ENCODE measurements at regions not wholly inside any gene's neighbourhood (a gene's known extent, or its start where the extent isn't known, plus 50 kb on each side); places are given as distances from the start of the nearest gene placed in this dataset.

DNA sequence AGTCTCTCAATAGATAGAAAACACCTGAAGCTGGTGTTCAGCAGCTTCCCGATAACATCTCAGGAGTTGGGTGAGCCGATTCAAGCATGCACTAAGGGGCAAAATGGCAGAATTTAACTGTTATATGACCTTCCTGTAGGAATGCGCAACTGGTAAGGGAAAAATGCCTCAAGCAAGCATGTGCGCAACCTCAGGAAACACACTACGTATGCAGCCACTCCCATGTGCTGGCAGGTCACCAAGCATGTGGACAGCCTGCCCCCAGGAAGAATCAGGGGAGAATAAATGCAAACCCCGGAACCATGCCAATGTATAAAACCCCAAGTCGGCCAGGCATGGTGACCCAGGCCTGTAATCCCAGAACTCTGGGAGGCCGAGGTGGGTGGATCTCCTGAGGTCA, 645.6 kb downstream of the NYAP2 start:
- Histone ChIP-seq H3K27ac (no peak overlapping the region), H3K4me1 (no peaks in the 10 kb centered on the region), H3K27me3 (peaks cover 0 to 3% (median 0%) of the 10 kb centered on the region in 7 donors), H3K9me3 (no peaks in the 10 kb centered on the region), H3K4me3 (no peak overlapping the region), H3K36me3 (no peaks in the 10 kb centered on the region)
- TF ChIP-seq, protein P1, sequence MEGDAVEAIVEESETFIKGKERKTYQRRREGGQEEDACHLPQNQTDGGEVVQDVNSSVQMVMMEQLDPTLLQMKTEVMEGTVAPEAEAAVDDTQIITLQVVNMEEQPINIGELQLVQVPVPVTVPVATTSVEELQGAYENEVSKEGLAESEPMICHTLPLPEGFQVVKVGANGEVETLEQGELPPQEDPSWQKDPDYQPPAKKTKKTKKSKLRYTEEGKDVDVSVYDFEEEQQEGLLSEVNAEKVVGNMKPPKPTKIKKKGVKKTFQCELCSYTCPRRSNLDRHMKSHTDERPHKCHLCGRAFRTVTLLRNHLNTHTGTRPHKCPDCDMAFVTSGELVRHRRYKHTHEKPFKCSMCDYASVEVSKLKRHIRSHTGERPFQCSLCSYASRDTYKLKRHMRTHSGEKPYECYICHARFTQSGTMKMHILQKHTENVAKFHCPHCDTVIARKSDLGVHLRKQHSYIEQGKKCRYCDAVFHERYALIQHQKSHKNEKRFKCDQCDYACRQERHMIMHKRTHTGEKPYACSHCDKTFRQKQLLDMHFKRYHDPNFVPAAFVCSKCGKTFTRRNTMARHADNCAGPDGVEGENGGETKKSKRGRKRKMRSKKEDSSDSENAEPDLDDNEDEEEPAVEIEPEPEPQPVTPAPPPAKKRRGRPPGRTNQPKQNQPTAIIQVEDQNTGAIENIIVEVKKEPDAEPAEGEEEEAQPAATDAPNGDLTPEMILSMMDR (IDR thresholded peaks at IDR 0.05) = no peak
- intact Hi-C loops (cut with DNase I) = no loop called here
- no peak for DNase-seq
- 91 to 92% methylated on average over 8 of the region's 8 CpGs for WGBS, 2 donors
- ATAC-seq = no peak

DNA sequence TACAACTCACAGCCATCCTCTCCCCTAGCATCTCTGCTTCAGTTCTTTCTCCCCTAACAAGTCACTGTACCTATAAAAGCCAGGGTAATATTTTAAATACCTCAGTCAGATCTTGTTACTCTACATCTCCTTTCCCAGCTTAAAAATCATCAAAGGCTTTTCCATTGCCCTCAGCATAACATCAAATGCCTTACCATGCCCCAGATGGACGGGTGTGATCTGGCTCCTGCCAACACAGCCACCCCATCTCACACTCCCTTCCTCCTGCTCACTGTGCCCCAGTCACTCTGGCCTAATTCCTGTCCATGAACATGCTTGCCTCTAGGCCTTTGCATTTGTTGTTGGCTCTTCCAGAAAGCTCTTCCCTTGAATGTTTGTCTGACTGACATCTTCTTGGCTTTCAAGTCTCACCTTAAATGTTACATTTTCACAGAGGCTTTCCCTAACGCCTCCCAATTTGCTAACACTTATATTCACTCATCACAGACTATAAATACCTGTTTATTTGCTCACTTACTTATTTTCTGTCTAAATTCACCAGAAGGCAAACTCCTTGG, 640.9 kb downstream of the NYAP2 start:
- WGBS, 2 donors = 76 to 86% methylated on average over 2 of the region's 2 CpGs
- intact Hi-C loops (cut with DNase I) = no loop called here
- TF ChIP-seq, protein P1 (IDR thresholded peaks at IDR 0.05) = no peak

DNA sequence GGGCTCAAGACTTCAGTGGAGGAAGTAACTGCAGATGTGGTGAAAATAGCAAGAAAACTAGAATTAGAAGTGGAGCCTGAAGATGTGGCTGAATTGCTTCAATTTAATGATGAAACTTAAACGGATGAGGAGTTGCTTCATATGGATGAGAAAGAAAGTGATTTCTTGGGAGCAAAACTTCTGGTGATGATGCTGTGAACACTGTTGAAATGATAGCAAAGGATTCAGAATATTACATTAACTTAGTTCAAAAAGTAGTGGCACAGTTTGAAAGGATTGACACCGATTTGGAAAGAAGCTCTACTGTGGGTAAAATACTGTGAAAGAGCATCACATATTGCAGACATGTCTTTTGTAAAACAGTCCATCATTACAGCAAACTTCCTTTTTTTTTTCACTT, 638.0 kb downstream of the NYAP2 start:
- DNase-seq = no peak
- TF ChIP-seq, protein P1 (IDR thresholded peaks at IDR 0.05) = no peak
- Histone ChIP-seq H3K9me3 (no peaks in the 10 kb centered on the region), H3K4me1 (peaks cover 0 to under 1% (median 0%) of the 10 kb centered on the region in 9 donors), H3K4me3 (no peak overlapping the region), H3K27me3 (no peaks in the 10 kb centered on the region), H3K36me3 (no peaks in the 10 kb centered on the region), H3K27ac (no peak overlapping the region)
- no peak for ATAC-seq
- WGBS, 2 donors = 87 to 91% methylated on average over 2 of the region's 2 CpGs
- intact Hi-C loops (cut with DNase I) = loop anchor here in 1 of 10 donors (10.0 kb wide), 1 partner anchor 757 kb away; the partner anchor contains the start of gene IRS1

More for the DNA sequence above, 640.9 kb downstream of the NYAP2 start:
- Histone ChIP-seq H3K27me3 (no peaks in the 10 kb centered on the region), H3K27ac (no peak overlapping the region), H3K9me3 (no peaks in the 10 kb centered on the region), H3K4me3 (no peak overlapping the region), H3K4me1 (no peaks in the 10 kb centered on the region), H3K36me3 (no peaks in the 10 kb centered on the region)
- ATAC-seq (no peak), DNase-seq (no peak)

DNA sequence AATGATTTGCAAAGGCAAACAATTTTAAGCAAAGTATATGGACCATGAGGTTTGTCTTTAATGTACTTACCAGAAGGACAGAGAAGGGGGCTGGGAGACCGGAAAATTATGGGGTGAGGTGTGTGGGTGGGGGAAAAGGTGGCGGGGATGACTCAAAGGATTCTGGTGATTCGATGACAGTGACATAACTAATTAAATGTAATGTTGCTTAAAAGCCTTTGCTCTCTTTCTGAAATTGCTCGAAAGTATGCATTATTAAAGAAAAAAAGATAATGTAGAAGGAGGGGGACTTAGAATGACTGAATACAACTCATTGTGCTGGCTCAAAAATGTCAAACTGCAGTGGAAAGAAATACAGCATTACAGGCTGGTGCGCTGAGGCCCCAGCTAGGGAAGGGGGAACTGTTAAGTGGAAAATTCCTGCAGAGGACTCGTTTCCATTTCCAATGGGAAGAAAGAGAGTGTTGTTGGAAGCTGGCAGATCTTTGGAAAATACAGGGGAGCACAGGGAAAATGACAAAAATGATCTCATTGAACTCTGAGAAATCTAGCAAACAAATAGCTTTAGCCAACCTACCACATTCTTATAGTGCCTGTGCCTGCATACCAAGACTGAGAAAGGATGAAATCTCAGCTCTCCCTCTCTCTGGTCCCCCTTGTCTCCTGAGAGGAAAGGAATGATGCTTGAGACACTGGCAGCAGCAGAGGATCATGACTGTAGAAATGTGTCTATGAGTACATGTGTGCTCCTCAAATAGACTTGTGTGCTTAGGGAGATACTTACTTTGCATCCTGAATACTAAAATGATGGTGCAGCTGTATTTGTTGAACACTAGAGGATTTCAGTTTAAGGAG, 632.4 kb downstream of the NYAP2 start:
- 12 to 14% methylated on average over 6 of the region's 6 CpGs for WGBS, 2 donors
- peak overlapping the region in 6 of 10 donors; percentile 33 to 77 (median 64) for H3K27ac ChIP-seq
- DNase-seq = no peak
- TF ChIP-seq, protein P1 (IDR thresholded peaks at IDR 0.05) = no peak
- H3K36me3 ChIP-seq = no peaks in the 10 kb centered on the region
- ATAC-seq = peak in 6 of 8 donors; percentile 45 to 62 (median 52)
- H3K4me1 ChIP-seq = peaks cover 0 to 19% (median 13%) of the 10 kb centered on the region in 9 donors
- intact Hi-C loops (cut with DNase I) = loop anchor here in 2 of 10 donors (5.0 to 10.0 kb wide), 2 partner anchors 763 to 770 kb away; partner anchors contain the start of gene IRS1 (in 1 of the 2)
- H3K27me3 ChIP-seq = peaks cover 0 to 4% (median 0%) of the 10 kb centered on the region in 7 donors
- no peaks in the 10 kb centered on the region for H3K9me3 ChIP-seq
- peak overlapping the region; percentile 39 to 64 (median 61) for H3K4me3 ChIP-seq
